Osteocyte (in vitro differentiated cells): ENCODE measurements at regions not wholly inside any gene's neighbourhood (a gene's known extent, or its start where the extent isn't known, plus 50 kb on each side); places are given as distances from the start of the nearest gene placed in this dataset.

Experiments
- DNase-seq: peaks from one replicate; pipeline ENCODE4 v3.0.0; 2021; ENCODE audit warnings: mixed read lengths; ENCODE audit not compliant: unreplicated experiment; ENCODE audit errors: extremely low spot score
- H3K27ac Mint-ChIP-seq: one replicate; pipeline ENCODE4 v1.8.0; 2021; ENCODE audit warnings: mild to moderate bottlenecking, mixed read lengths; ENCODE audit not compliant: unreplicated experiment
- H3K27me3 Mint-ChIP-seq: one replicate; pipeline ENCODE4 v1.8.0; 2021; ENCODE audit warnings: mixed read lengths; ENCODE audit not compliant: unreplicated experiment
- H3K36me3 Mint-ChIP-seq: one replicate; pipeline ENCODE4 v1.8.0; 2021; ENCODE audit warnings: mixed read lengths; ENCODE audit not compliant: unreplicated experiment
- H3K4me1 Mint-ChIP-seq: one replicate; pipeline ENCODE4 v1.8.0; 2021; ENCODE audit warnings: mixed read lengths; ENCODE audit not compliant: unreplicated experiment
- H3K4me3 Mint-ChIP-seq: one replicate; pipeline ENCODE4 v1.8.0; 2021; ENCODE audit warnings: mild to moderate bottlenecking, moderate library complexity, mixed read lengths; ENCODE audit not compliant: unreplicated experiment
- H3K9me3 Mint-ChIP-seq: one replicate; pipeline ENCODE4 v1.8.0; 2021; ENCODE audit warnings: mixed read lengths; ENCODE audit not compliant: unreplicated experiment
- TF ChIP-seq, protein P1 (sequence below): fragments of 200-600 bp; sonication (generic); IDR thresholded peaks from 2 replicates; pipeline ENCODE4 v1.5.0; 2021; ENCODE audit warnings: antibody characterized with exemption, mild to moderate bottlenecking, moderate library complexity

DNA sequence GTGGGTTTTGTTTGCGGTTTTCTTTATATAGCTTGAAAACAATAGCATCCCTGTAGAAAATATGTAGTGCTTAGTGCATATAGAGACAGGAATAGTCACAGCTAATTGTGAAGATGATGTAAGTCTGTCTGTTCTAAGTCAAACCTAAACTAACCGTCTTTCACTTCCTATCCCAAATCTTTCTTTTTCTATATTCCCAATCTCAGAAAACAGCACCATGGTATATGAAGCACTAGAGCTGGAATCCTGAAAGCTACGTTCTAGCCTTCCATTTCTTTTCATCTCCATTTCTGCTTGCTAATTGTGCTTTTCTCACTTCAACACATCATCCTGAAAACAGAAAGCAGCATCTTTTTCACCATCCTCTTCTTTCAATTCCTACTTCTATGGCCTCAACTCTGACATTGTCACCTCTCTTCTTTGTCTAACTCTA is 1235.5 kb downstream of the ROBO2 start:
- H3K4me1 Mint-ChIP-seq, result peaks cover 2% of the 10 kb centered on the region
- no peak overlapping the region for H3K27ac Mint-ChIP-seq
- no peak for DNase-seq
- TF ChIP-seq, protein P1, sequence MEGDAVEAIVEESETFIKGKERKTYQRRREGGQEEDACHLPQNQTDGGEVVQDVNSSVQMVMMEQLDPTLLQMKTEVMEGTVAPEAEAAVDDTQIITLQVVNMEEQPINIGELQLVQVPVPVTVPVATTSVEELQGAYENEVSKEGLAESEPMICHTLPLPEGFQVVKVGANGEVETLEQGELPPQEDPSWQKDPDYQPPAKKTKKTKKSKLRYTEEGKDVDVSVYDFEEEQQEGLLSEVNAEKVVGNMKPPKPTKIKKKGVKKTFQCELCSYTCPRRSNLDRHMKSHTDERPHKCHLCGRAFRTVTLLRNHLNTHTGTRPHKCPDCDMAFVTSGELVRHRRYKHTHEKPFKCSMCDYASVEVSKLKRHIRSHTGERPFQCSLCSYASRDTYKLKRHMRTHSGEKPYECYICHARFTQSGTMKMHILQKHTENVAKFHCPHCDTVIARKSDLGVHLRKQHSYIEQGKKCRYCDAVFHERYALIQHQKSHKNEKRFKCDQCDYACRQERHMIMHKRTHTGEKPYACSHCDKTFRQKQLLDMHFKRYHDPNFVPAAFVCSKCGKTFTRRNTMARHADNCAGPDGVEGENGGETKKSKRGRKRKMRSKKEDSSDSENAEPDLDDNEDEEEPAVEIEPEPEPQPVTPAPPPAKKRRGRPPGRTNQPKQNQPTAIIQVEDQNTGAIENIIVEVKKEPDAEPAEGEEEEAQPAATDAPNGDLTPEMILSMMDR, result no peak
- H3K36me3 Mint-ChIP-seq, result no peaks in the 10 kb centered on the region
- H3K9me3 Mint-ChIP-seq, result no peaks in the 10 kb centered on the region
- H3K27me3 Mint-ChIP-seq, result no peaks in the 10 kb centered on the region
- H3K4me3 Mint-ChIP-seq, result no peak overlapping the region

DNA sequence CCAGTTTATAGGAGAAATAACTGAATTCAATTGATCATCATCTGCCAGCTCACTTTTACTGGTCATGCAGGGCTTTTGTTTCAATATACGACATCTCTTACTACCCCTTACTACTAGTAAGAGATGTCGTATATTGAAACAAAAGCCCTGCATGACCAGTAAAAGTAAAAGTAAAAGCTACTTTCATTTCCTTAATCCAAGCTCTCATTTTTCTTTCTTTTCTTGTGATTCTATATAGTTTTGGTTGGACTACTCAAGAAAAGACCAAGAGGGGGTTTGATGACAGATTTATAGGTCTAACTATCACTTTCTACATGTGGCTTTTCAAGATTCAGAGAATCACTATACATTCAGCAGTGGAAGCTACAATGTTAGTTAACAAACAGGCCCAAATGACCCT is 1237.3 kb downstream of the ROBO2 start:
- DNase-seq, result no peak
- H3K27me3 Mint-ChIP-seq, result no peaks in the 10 kb centered on the region
- TF ChIP-seq, protein P1, result no peak
- no peaks in the 10 kb centered on the region for H3K36me3 Mint-ChIP-seq
- no peak overlapping the region for H3K4me3 Mint-ChIP-seq
- peaks cover 2% of the 10 kb centered on the region for H3K4me1 Mint-ChIP-seq
- no peaks in the 10 kb centered on the region for H3K9me3 Mint-ChIP-seq
- H3K27ac Mint-ChIP-seq, result no peak overlapping the region

DNA sequence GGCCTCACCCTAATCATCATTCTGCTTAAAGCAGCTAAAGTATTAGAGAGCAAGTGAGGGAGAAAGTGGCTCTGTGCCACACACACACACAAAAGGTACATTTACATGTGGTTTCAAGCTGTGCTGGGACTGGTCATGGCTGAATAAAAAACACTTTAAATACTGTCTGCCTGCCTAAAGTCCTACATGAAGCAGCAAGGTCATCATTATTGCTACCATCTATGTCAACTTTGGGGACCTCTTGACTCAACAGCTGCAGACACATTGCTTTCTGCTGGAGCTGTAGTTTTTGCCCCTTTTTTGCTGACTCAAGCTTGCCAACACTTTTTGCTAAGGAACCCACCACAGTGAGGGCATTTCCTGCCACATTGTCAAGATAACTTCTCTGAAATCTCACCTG is 1237.9 kb downstream of the ROBO2 start:
- no peaks in the 10 kb centered on the region for H3K27me3 Mint-ChIP-seq
- no peaks in the 10 kb centered on the region for H3K9me3 Mint-ChIP-seq
- H3K4me1 Mint-ChIP-seq, result peaks cover 2% of the 10 kb centered on the region
- no peak overlapping the region for H3K27ac Mint-ChIP-seq
- no peak for DNase-seq
- H3K36me3 Mint-ChIP-seq, result no peaks in the 10 kb centered on the region
- no peak overlapping the region for H3K4me3 Mint-ChIP-seq
- TF ChIP-seq, protein P1, result no peak

DNA sequence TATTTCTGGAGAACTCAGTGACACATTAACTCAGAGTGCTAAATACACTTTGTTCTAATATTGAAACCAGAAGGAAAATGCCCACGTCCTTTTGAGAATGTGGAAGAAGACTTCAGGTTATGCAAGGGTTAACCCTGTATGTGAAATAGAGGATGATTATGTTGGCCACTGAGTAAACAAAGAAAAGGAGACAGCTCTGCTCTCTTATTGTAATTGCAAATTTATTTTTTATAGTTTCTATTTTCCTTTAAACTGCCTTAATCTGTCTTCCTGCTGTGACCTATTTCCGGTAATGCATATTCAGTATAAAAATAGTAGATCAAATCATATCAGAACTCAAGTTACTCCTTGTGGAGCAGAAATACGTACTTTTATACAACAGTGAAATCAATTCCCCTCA is 1239.2 kb downstream of the ROBO2 start:
- Mint-ChIP-seq H3K36me3 (no peaks in the 10 kb centered on the region), H3K27ac (no peak overlapping the region), H3K9me3 (no peaks in the 10 kb centered on the region), H3K27me3 (no peaks in the 10 kb centered on the region), H3K4me1 (peaks cover 2% of the 10 kb centered on the region), H3K4me3 (no peak overlapping the region)
- DNase-seq, result no peak
- TF ChIP-seq, protein P1, result no peak

DNA sequence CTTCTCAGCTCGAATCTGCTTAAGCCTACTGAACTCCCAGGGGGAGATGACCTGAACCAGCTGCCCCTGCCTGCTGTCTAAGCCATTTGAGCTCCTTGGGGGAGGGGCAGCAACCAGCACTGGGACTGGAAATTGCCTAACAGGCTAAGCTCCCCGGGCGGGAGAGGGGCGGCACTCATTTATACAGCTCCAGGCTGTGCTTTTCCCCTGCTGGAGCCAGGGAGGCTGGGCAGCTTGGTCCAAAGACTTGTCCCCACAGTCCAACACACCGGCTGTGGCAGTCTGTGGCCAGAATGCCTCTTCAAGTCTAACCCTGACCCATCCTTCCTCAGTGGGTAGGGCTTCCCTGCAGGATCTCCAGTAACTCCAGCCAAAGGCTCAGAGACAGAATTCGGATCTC is 1241.5 kb downstream of the ROBO2 start:
- Mint-ChIP-seq H3K27me3 (no peaks in the 10 kb centered on the region), H3K4me1 (peaks cover 2% of the 10 kb centered on the region), H3K4me3 (no peak overlapping the region), H3K9me3 (no peaks in the 10 kb centered on the region), H3K36me3 (no peaks in the 10 kb centered on the region), H3K27ac (no peak overlapping the region)
- TF ChIP-seq, protein P1, result no peak
- no peak for DNase-seq
